ENCODE measurements at regions not wholly inside any gene's neighbourhood (a gene's known extent, or its start where the extent isn't known, plus 50 kb on each side); places are given as distances from the start of the nearest gene placed in this dataset.

GRCh38 chr2:18477293-18477692 lies 83.2 kb downstream of the RDH14 start:
- peaks cover 5% of the 10 kb centered on the region for H3K4me1 ChIP-seq
- no peak for TF ChIP-seq CTCF (IDR thresholded peaks at IDR 0.05)
- H3K9me3 ChIP-seq = no peaks in the 10 kb centered on the region
- no peak for ATAC-seq
- no peak for DNase-seq
- H3K36me3 ChIP-seq = no peaks in the 10 kb centered on the region
- H3K27ac ChIP-seq = no peak overlapping the region
- H3K4me3 ChIP-seq = no peak overlapping the region
- no peaks in the 10 kb centered on the region for H3K27me3 ChIP-seq
- intact Hi-C loops (cut with DNase I) = no loop called here

GRCh38 chr2:18476484-18476883 lies 84.0 kb downstream of the RDH14 start:
- intact Hi-C loops (cut with DNase I) = no loop called here
- no peak for TF ChIP-seq CTCF (IDR thresholded peaks at IDR 0.05)
- ATAC-seq (no peak), DNase-seq (no peak)
- H3K27me3 ChIP-seq = no peaks in the 10 kb centered on the region
- H3K9me3 ChIP-seq = no peaks in the 10 kb centered on the region
- H3K27ac ChIP-seq = no peak overlapping the region
- peaks cover 5% of the 10 kb centered on the region for H3K4me1 ChIP-seq
- H3K36me3 ChIP-seq = no peaks in the 10 kb centered on the region
- H3K4me3 ChIP-seq = no peak overlapping the region

- peaks cover 5% of the 10 kb centered on the region for H3K4me1 ChIP-seq
- intact Hi-C loops (cut with DNase I) = no loop called here
- H3K36me3 ChIP-seq = no peaks in the 10 kb centered on the region
- H3K9me3 ChIP-seq = no peaks in the 10 kb centered on the region
- ATAC-seq (no peak), DNase-seq (no peak)
- no peak overlapping the region for H3K27ac ChIP-seq
- H3K4me3 ChIP-seq = no peak overlapping the region
- H3K27me3 ChIP-seq = no peaks in the 10 kb centered on the region
- TF ChIP-seq CTCF (IDR thresholded peaks at IDR 0.05) = no peak
These were observed 84.6 kb downstream of the RDH14 start for GRCh38 chr2:18475884-18476283.

GRCh38 chr2:18474700-18475099 lies 85.8 kb downstream of the RDH14 start:
- Histone ChIP-seq H3K4me3 (no peak overlapping the region), H3K27me3 (no peaks in the 10 kb centered on the region), H3K4me1 (peaks cover 5% of the 10 kb centered on the region), H3K36me3 (no peaks in the 10 kb centered on the region), H3K9me3 (no peaks in the 10 kb centered on the region), H3K27ac (no peak overlapping the region)
- no peak for TF ChIP-seq CTCF (IDR thresholded peaks at IDR 0.05)
- ATAC-seq = no peak
- no peak for DNase-seq
- intact Hi-C loops (cut with DNase I) = no loop called here

- no peak for TF ChIP-seq CTCF (IDR thresholded peaks at IDR 0.05)
- Histone ChIP-seq H3K36me3 (no peaks in the 10 kb centered on the region), H3K9me3 (no peaks in the 10 kb centered on the region), H3K27ac (no peak overlapping the region), H3K27me3 (no peaks in the 10 kb centered on the region), H3K4me3 (no peak overlapping the region), H3K4me1 (peaks cover 5% of the 10 kb centered on the region)
- intact Hi-C loops (cut with DNase I) = no loop called here
- DNase-seq = no peak
- peak; percentile 71 for ATAC-seq
These were observed 86.9 kb downstream of the RDH14 start for GRCh38 chr2:18473241-18474181.
